ENCODE measurements at regions not wholly inside any gene's neighbourhood (a gene's known extent, or its start where the extent isn't known, plus 50 kb on each side); places are given as distances from the start of the nearest gene placed in this dataset.

GRCh38 chr14:55764784-55765183 is 184.8 kb downstream of the KTN1 start:
- WGBS, 2 donors, result 79 to 90% methylated on average over 1 of the region's 1 CpG
- no peaks in the 10 kb centered on the region for H3K36me3 ChIP-seq
- intact Hi-C loops (cut with DNase I), result no loop called here

GRCh38 chr14:55766071-55766470 is 186.1 kb downstream of the KTN1 start:
- no peak overlapping the region for H3K27ac ChIP-seq
- intact Hi-C loops (cut with DNase I), result no loop called here
- no peaks in the 10 kb centered on the region for H3K27me3 ChIP-seq
- TF ChIP-seq, protein P1, sequence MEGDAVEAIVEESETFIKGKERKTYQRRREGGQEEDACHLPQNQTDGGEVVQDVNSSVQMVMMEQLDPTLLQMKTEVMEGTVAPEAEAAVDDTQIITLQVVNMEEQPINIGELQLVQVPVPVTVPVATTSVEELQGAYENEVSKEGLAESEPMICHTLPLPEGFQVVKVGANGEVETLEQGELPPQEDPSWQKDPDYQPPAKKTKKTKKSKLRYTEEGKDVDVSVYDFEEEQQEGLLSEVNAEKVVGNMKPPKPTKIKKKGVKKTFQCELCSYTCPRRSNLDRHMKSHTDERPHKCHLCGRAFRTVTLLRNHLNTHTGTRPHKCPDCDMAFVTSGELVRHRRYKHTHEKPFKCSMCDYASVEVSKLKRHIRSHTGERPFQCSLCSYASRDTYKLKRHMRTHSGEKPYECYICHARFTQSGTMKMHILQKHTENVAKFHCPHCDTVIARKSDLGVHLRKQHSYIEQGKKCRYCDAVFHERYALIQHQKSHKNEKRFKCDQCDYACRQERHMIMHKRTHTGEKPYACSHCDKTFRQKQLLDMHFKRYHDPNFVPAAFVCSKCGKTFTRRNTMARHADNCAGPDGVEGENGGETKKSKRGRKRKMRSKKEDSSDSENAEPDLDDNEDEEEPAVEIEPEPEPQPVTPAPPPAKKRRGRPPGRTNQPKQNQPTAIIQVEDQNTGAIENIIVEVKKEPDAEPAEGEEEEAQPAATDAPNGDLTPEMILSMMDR (IDR thresholded peaks at IDR 0.05), result no peak
- no peak for TF ChIP-seq POLR2A (IDR thresholded peaks at IDR 0.05)
- H3K9me3 ChIP-seq, result no peaks in the 10 kb centered on the region
- H3K4me1 ChIP-seq, result peaks cover 0 to 7% of the 10 kb centered on the region in 2 donors
- DNase-seq, result no peak
- WGBS, 2 donors, result 92 to 96% methylated on average over 22 of the region's 22 CpGs
- H3K36me3 ChIP-seq, result no peaks in the 10 kb centered on the region
- no peak overlapping the region for H3K4me3 ChIP-seq (replicated peaks in 1 of 3)

More at GRCh38 chr14:55764784-55765183, 184.8 kb downstream of the KTN1 start:
- DNase-seq, result no peak
- H3K27me3 ChIP-seq, result no peaks in the 10 kb centered on the region
- TF ChIP-seq, protein P1 (IDR thresholded peaks at IDR 0.05), result no peak
- H3K4me3 ChIP-seq (replicated peaks in 1 of 3), result no peak overlapping the region
- H3K9me3 ChIP-seq, result no peaks in the 10 kb centered on the region
- H3K4me1 ChIP-seq, result peaks cover 0 to 7% of the 10 kb centered on the region in 2 donors
- no peak overlapping the region for H3K27ac ChIP-seq

DNA sequence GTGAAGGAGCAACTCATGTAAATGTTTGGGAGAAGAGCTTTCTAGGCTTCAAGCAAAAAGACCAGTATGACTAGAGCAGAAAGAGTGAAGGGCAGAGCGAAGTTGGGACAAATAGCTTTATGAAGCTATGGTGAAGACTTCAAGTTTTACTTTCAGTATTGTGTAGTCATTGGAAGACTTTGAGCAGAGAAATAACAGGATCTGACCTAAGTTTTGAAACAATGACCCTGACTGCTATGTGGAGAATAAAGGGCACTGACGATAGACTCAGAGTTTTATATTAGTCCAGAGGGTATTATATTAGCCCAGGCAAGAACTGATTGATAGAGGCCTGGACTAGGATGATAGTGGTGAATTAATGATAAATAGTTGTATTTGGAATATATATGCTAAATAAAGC is 187.3 kb downstream of the KTN1 start:
- WGBS, 2 donors, result 78 to 89% methylated on average over 2 of the region's 2 CpGs
- DNase-seq, result no peak
- intact Hi-C loops (cut with DNase I), result no loop called here

GRCh38 chr14:55769877-55770276 is 189.9 kb downstream of the KTN1 start:
- Histone ChIP-seq H3K4me3 (replicated peaks in 1 of 3) (no peak overlapping the region), H3K9me3 (no peaks in the 10 kb centered on the region), H3K27ac (no peak overlapping the region), H3K4me1 (peaks cover 0 to 9% of the 10 kb centered on the region in 2 donors), H3K27me3 (no peaks in the 10 kb centered on the region), H3K36me3 (no peaks in the 10 kb centered on the region)
- intact Hi-C loops (cut with DNase I), result no loop called here
- DNase-seq, result no peak
- TF ChIP-seq POLR2A (IDR thresholded peaks at IDR 0.05), result no peak
- TF ChIP-seq, protein P1 (IDR thresholded peaks at IDR 0.05), result no peak
- 94 to 95% methylated on average over 3 of the region's 3 CpGs for WGBS, 2 donors

More for the DNA sequence above, 187.3 kb downstream of the KTN1 start:
- TF ChIP-seq POLR2A (IDR thresholded peaks at IDR 0.05), result no peak
- TF ChIP-seq, protein P1 (IDR thresholded peaks at IDR 0.05), result no peak
- no peaks in the 10 kb centered on the region for H3K9me3 ChIP-seq
- no peak overlapping the region for H3K27ac ChIP-seq
- H3K4me1 ChIP-seq, result peaks cover 7 to 9% of the 10 kb centered on the region in 2 donors
- H3K27me3 ChIP-seq, result no peaks in the 10 kb centered on the region
- no peaks in the 10 kb centered on the region for H3K36me3 ChIP-seq
- H3K4me3 ChIP-seq (replicated peaks in 1 of 3), result no peak overlapping the region

GRCh38 chr14:55771242-55771981 is 191.4 kb downstream of the KTN1 start:
- Histone ChIP-seq H3K27me3 (no peaks in the 10 kb centered on the region), H3K9me3 (no peaks in the 10 kb centered on the region), H3K27ac (peak overlapping the region in 1 of 3 donors; percentile 3), H3K4me3 (replicated peaks in 1 of 3) (no peak overlapping the region), H3K36me3 (no peaks in the 10 kb centered on the region), H3K4me1 (peaks cover 0 to 9% of the 10 kb centered on the region in 2 donors)
- intact Hi-C loops (cut with DNase I), result no loop called here
- TF ChIP-seq, protein P1 (IDR thresholded peaks at IDR 0.05), result no peak
- no peak for TF ChIP-seq POLR2A (IDR thresholded peaks at IDR 0.05)
- DNase-seq, result no peak
- 57 to 62% methylated on average over 2 of the region's 2 CpGs for WGBS, 2 donors

All from thyroid gland (tissue), 4 donors.